Tibial nerve (tissue), 4 donors: ENCODE measurements at regions not wholly inside any gene's neighbourhood (a gene's known extent, or its start where the extent isn't known, plus 50 kb on each side); places are given as distances from the start of the nearest gene placed in this dataset.
"Not testable (repeated sequence)": the region's sequence is repeated elsewhere in the genome, so short reads cannot be mapped to it uniquely, and the experiment has no call there.

Source experiments
- DNase-seq, 2 donors: peaks; one replicate each; pipeline ENCODE4 v3.0.0-alpha.2; 2019; ENCODE audit warnings: low spot score in 2 of 2
- H3K27ac ChIP-seq, 4 donors: fragments of 200-600 bp; sonication (generic) in 3 of 4; one replicate each; pipeline ENCODE4 v1.5.1; 2017 to 2019; ENCODE audit warnings: mild to moderate bottlenecking in 1 of 4
- H3K27me3 ChIP-seq, 2 donors: fragments of 200-600 bp; sonication (generic) in 1 of 2; one replicate each; pipeline versions ENCODE4 v1.5.1 to v1.6.0; 2017 to 2019
- H3K36me3 ChIP-seq, 3 donors: fragments of 200-600 bp; sonication (generic); one replicate each; pipeline ENCODE4 v1.5.1; 2018 to 2019
- H3K4me1 ChIP-seq, 4 donors: fragments of 200-600 bp; sonication (generic) in 3 of 4; one replicate each; pipeline ENCODE4 v1.5.1; 2017 to 2019
- H3K4me3 ChIP-seq, 4 donors: fragments of 200-600 bp; sonication (generic) in 3 of 4; one replicate each; pipeline ENCODE4 v1.5.1; 2017 to 2019; ENCODE audit warnings: mild to moderate bottlenecking in 1 of 4, moderate library complexity in 1 of 4
- H3K9me3 ChIP-seq, 4 donors: fragments of 200-600 bp; sonication (generic) in 3 of 4; one replicate each; pipeline ENCODE4 v1.5.1; 2017 to 2019
- CTCF ChIP-seq, 5 experiments: fragments of 200-600 bp in 3 of 5; fragments of 450-650 bp in 2 of 5; sonication (generic) in 3 of 5; IDR thresholded peaks; one replicate each; pipeline ENCODE4 v1.5.1; 2016 to 2019; ENCODE audit warnings: antibody characterized with exemption in 5 of 5, mild to moderate bottlenecking in 3 of 5, moderate library complexity in 2 of 5
- EP300 ChIP-seq, 2 donors: sonication (generic); formaldehyde crosslinking; IDR thresholded peaks; one replicate each; pipeline ENCODE4 v1.6.1; 2017; ENCODE audit warnings: antibody characterized with exemption in 2 of 2, mild to moderate bottlenecking in 1 of 2
- POLR2A ChIP-seq, 2 donors: fragments of 450-650 bp; IDR thresholded peaks; one replicate each; pipeline ENCODE4 v1.6.1; 2017; ENCODE audit warnings: antibody characterized with exemption in 2 of 2, mild to moderate bottlenecking in 2 of 2, moderate library complexity in 2 of 2
- WGBS, 2 donors: methylation state at CpG; one replicate each; pipeline ENCODE4 v1.1.5; 2018; 5-methylcytosine and 5-hydroxymethylcytosine counted together

- H3K36me3 ChIP-seq, result no peaks in the 10 kb centered on the region
- WGBS, 2 donors, result 96 to 100% methylated on average over 2 to 3 of the region's 3 CpGs
- H3K27ac ChIP-seq, result no peak overlapping the region
- TF ChIP-seq EP300 (IDR thresholded peaks at IDR 0.05) (no peak), CTCF (IDR thresholded peaks at IDR 0.05) (no peak), POLR2A (IDR thresholded peaks at IDR 0.05) (no peak)
- no peaks in the 10 kb centered on the region for H3K27me3 ChIP-seq
- H3K4me1 ChIP-seq, result no peaks in the 10 kb centered on the region
- no peak overlapping the region for H3K4me3 ChIP-seq
- no peak for DNase-seq
- peaks cover 0 to 18% (median 6%) of the 10 kb centered on the region in 4 donors for H3K9me3 ChIP-seq
Measured at GRCh38 chr5:100683881-100684280, 148.7 kb downstream of the FAM174A start.

- H3K4me3 ChIP-seq, DNase-seq, H3K27me3 ChIP-seq, H3K4me1 ChIP-seq, H3K36me3 ChIP-seq, H3K27ac ChIP-seq: not testable (repeated sequence)
- H3K9me3 ChIP-seq, result peaks cover 0 to 18% (median 6%) of the 10 kb centered on the region in 4 donors
- WGBS, 2 donors, result 93 to 95% methylated on average over 2 of the region's 2 CpGs
Measured at GRCh38 chr5:100685122-100685521, 149.9 kb downstream of the FAM174A start.

GRCh38 chr5:100688834-100689233 is 153.7 kb downstream of the FAM174A start:
- not testable (repeated sequence) for H3K36me3 ChIP-seq, H3K27me3 ChIP-seq, H3K4me1 ChIP-seq, H3K9me3 ChIP-seq, H3K4me3 ChIP-seq, H3K27ac ChIP-seq, DNase-seq
- WGBS, 2 donors, result 94% methylated on average over 19 of the region's 26 CpGs; no CpG with 5 or more reads in 1 of the 2 donors

- TF ChIP-seq POLR2A (IDR thresholded peaks at IDR 0.05) (no peak), CTCF (IDR thresholded peaks at IDR 0.05) (no peak), EP300 (IDR thresholded peaks at IDR 0.05) (no peak)
- WGBS, 2 donors, result 89 to 93% methylated on average over 4 of the region's 4 CpGs
- no peaks in the 10 kb centered on the region for H3K9me3 ChIP-seq
- H3K4me3 ChIP-seq, result no peak overlapping the region
- no peak for DNase-seq
- no peaks in the 10 kb centered on the region for H3K27me3 ChIP-seq
- no peak overlapping the region for H3K27ac ChIP-seq
- H3K36me3 ChIP-seq, result no peaks in the 10 kb centered on the region
- H3K4me1 ChIP-seq, result no peaks in the 10 kb centered on the region
Measured at GRCh38 chr5:100690036-100690560, 154.9 kb downstream of the FAM174A start.

GRCh38 chr5:100691085-100691484 is 155.9 kb downstream of the FAM174A start:
- TF ChIP-seq CTCF (IDR thresholded peaks at IDR 0.05), result no peak
- no peak for TF ChIP-seq EP300 (IDR thresholded peaks at IDR 0.05)
- TF ChIP-seq POLR2A (IDR thresholded peaks at IDR 0.05), result no peak
- no peak for DNase-seq
- H3K4me3 ChIP-seq, result no peak overlapping the region
- no peaks in the 10 kb centered on the region for H3K36me3 ChIP-seq
- H3K27me3 ChIP-seq, result no peaks in the 10 kb centered on the region
- H3K4me1 ChIP-seq, result no peaks in the 10 kb centered on the region
- no peaks in the 10 kb centered on the region for H3K9me3 ChIP-seq
- no peak overlapping the region for H3K27ac ChIP-seq

- no peaks in the 10 kb centered on the region for H3K36me3 ChIP-seq
- no peak for DNase-seq
- no peak overlapping the region for H3K27ac ChIP-seq
- H3K27me3 ChIP-seq, result no peaks in the 10 kb centered on the region
- H3K4me1 ChIP-seq, result no peaks in the 10 kb centered on the region
- no peak overlapping the region for H3K4me3 ChIP-seq
- H3K9me3 ChIP-seq, result no peaks in the 10 kb centered on the region
- 93 to 100% methylated on average over 1 of the region's 1 CpG for WGBS, 2 donors
- TF ChIP-seq POLR2A (IDR thresholded peaks at IDR 0.05) (no peak), EP300 (IDR thresholded peaks at IDR 0.05) (no peak), CTCF (IDR thresholded peaks at IDR 0.05) (no peak)
Measured at GRCh38 chr5:100691548-100691947, 156.4 kb downstream of the FAM174A start.
